ENCODE measurements at regions not wholly inside any gene's neighbourhood (a gene's known extent, or its start where the extent isn't known, plus 50 kb on each side); places are given as distances from the start of the nearest gene placed in this dataset.
A peak's percentile ranks its signal among the peaks of the same experiment; 100 is the strongest.

DNA sequence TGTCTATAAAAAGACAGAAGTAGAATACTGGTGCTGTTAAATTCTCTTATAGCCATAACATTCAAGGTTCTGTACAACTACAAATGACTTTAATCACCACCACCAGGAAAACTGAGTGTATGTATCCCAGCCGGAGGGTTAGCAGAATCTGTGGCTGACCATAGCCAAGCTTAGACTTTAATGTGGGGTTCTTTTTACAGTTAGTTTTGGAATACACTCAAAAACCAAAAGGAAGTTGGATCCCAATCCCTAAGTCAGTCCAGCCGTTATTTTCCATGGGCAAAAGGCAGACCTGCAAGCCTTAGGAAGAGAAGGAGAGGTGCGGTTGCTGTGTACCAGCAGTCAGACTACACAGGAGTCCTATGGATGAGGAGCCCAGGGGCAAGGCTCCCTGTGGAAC is 179.8 kb downstream of the ENC1 start:
- Histone ChIP-seq H3K9me2 (ENCODE audit: insufficient read depth) (no peaks in the 10 kb centered on the region), H2AFZ (peak overlapping the region; percentile 72; the same call in 1 of the 2 replicates), H3K36me3 (ENCODE audit: insufficient read depth) (no peaks in the 10 kb centered on the region), H3K4me3 (no peak overlapping the region), H3K27ac (ENCODE audit: low read depth) (no peak overlapping the region), H3K27me3 (ENCODE audit: insufficient read depth) (no peaks in the 10 kb centered on the region), H3K4me2 (no peak overlapping the region), H3K79me2 (replicated peaks; ENCODE audit: insufficient read depth) (no peaks in the 10 kb centered on the region), H4K20me1 (replicated peaks; ENCODE audit: insufficient read depth) (no peaks in the 10 kb centered on the region), H3K4me1 (ENCODE audit: insufficient read depth) (no peaks in the 10 kb centered on the region), H3F3A (replicated peaks; ENCODE audit: low read depth) (no peaks in the 10 kb centered on the region)
- ATAC-seq, result no peak
- no peaks in the 10 kb centered on the region; the same call in 2 of the 3 replicates for H3K4me1 Mint-ChIP-seq
- H3K4me3 Mint-ChIP-seq, result no peak overlapping the region
- H3K27ac Mint-ChIP-seq, result no peak overlapping the region
- TF ChIP-seq EZH2 (IDR thresholded peaks at IDR 0.05; ENCODE audit: low read depth, unreplicated experiment) (no peak), JUNB (IDR thresholded peaks at IDR 0.05; ENCODE audit: unreplicated experiment) (no peak), ZNF331 (CRISPR knock-in tag; IDR thresholded peaks at IDR 0.05; ENCODE audit: low read depth) (no peak), CREB1 (CRISPR knock-in tag; IDR thresholded peaks at IDR 0.05; ENCODE audit: low read depth) (no peak), NANOG (IDR thresholded peaks at IDR 0.05; ENCODE audit: borderline replicate concordance) (no peak), STAT1 (IDR thresholded peaks at IDR 0.05; ENCODE audit: unreplicated experiment) (no peak), POLR2AphosphoS5 (IDR thresholded peaks at IDR 0.05; ENCODE audit: low read depth) (no peak)
- TF ChIP-seq, protein P1, sequence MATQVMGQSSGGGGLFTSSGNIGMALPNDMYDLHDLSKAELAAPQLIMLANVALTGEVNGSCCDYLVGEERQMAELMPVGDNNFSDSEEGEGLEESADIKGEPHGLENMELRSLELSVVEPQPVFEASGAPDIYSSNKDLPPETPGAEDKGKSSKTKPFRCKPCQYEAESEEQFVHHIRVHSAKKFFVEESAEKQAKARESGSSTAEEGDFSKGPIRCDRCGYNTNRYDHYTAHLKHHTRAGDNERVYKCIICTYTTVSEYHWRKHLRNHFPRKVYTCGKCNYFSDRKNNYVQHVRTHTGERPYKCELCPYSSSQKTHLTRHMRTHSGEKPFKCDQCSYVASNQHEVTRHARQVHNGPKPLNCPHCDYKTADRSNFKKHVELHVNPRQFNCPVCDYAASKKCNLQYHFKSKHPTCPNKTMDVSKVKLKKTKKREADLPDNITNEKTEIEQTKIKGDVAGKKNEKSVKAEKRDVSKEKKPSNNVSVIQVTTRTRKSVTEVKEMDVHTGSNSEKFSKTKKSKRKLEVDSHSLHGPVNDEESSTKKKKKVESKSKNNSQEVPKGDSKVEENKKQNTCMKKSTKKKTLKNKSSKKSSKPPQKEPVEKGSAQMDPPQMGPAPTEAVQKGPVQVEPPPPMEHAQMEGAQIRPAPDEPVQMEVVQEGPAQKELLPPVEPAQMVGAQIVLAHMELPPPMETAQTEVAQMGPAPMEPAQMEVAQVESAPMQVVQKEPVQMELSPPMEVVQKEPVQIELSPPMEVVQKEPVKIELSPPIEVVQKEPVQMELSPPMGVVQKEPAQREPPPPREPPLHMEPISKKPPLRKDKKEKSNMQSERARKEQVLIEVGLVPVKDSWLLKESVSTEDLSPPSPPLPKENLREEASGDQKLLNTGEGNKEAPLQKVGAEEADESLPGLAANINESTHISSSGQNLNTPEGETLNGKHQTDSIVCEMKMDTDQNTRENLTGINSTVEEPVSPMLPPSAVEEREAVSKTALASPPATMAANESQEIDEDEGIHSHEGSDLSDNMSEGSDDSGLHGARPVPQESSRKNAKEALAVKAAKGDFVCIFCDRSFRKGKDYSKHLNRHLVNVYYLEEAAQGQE (IDR thresholded peaks at IDR 0.05; ENCODE audit: unreplicated experiment), result no peak
- TF ChIP-seq, protein P2, sequence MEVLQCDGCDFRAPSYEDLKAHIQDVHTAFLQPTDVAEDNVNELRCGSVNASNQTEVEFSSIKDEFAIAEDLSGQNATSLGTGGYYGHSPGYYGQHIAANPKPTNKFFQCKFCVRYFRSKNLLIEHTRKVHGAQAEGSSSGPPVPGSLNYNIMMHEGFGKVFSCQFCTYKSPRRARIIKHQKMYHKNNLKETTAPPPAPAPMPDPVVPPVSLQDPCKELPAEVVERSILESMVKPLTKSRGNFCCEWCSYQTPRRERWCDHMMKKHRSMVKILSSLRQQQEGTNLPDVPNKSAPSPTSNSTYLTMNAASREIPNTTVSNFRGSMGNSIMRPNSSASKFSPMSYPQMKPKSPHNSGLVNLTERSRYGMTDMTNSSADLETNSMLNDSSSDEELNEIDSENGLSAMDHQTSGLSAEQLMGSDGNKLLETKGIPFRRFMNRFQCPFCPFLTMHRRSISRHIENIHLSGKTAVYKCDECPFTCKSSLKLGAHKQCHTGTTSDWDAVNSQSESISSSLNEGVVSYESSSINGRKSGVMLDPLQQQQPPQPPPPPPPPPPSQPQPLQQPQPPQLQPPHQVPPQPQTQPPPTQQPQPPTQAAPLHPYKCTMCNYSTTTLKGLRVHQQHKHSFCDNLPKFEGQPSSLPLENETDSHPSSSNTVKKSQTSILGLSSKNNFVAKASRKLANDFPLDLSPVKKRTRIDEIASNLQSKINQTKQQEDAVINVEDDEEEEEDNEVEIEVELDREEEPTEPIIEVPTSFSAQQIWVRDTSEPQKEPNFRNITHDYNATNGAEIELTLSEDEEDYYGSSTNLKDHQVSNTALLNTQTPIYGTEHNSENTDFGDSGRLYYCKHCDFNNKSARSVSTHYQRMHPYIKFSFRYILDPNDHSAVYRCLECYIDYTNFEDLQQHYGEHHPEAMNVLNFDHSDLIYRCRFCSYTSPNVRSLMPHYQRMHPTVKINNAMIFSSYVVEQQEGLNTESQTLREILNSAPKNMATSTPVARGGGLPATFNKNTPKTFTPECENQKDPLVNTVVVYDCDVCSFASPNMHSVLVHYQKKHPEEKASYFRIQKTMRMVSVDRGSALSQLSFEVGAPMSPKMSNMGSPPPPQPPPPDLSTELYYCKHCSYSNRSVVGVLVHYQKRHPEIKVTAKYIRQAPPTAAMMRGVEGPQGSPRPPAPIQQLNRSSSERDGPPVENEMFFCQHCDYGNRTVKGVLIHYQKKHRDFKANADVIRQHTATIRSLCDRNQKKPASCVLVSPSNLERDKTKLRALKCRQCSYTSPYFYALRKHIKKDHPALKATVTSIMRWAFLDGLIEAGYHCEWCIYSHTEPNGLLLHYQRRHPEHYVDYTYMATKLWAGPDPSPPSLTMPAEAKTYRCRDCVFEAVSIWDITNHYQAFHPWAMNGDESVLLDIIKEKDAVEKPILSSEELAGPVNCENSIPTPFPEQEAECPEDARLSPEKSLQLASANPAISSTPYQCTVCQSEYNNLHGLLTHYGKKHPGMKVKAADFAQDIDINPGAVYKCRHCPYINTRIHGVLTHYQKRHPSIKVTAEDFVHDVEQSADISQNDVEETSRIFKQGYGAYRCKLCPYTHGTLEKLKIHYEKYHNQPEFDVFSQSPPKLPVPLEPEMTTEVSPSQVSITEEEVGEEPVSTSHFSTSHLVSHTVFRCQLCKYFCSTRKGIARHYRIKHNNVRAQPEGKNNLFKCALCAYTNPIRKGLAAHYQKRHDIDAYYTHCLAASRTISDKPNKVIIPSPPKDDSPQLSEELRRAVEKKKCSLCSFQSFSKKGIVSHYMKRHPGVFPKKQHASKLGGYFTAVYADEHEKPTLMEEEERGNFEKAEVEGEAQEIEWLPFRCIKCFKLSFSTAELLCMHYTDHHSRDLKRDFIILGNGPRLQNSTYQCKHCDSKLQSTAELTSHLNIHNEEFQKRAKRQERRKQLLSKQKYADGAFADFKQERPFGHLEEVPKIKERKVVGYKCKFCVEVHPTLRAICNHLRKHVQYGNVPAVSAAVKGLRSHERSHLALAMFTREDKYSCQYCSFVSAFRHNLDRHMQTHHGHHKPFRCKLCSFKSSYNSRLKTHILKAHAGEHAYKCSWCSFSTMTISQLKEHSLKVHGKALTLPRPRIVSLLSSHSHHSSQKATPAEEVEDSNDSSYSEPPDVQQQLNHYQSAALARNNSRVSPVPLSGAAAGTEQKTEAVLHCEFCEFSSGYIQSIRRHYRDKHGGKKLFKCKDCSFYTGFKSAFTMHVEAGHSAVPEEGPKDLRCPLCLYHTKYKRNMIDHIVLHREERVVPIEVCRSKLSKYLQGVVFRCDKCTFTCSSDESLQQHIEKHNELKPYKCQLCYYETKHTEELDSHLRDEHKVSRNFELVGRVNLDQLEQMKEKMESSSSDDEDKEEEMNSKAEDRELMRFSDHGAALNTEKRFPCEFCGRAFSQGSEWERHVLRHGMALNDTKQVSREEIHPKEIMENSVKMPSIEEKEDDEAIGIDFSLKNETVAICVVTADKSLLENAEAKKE (CRISPR knock-in tag; IDR thresholded peaks at IDR 0.05), result no peak
- DNase-seq (ENCODE audit: low spot score), result no peak
- H3K27me3 Mint-ChIP-seq (ENCODE audit: insufficient read depth, low read depth, poor library complexity), result peaks cover 3% of the 10 kb centered on the region
- H3K36me3 Mint-ChIP-seq (ENCODE audit: low read depth), result no peaks in the 10 kb centered on the region
- no peaks in the 10 kb centered on the region for H3K9me3 Mint-ChIP-seq

Measured in GM23338 (cell line).